ENCODE measurements at regions not wholly inside any gene's neighbourhood (a gene's known extent, or its start where the extent isn't known, plus 50 kb on each side); places are given as distances from the start of the nearest gene placed in this dataset.

DNA sequence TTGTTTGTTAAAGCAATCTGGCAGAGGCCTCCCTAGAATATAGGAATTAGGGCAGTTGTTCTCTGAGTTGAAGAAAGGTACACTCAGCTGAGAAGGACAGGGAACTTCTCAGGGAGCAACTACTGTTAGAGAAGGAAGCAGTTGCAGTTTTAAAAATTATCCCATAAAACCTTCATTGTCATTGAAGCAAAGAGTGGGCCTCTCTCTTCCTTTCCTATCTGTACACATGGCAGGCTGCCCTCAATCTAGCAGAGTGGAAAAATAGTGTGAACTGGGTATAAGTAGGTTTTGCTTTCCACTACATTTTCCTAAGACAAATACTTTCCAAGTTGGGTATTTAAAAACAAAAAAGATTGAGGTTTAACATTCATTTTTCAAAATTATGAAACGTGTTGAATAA is 236.7 kb upstream of the KLF14 start:
- no peak for TF ChIP-seq CEBPB (IDR thresholded peaks at IDR 0.05)
- TF ChIP-seq, protein P1, sequence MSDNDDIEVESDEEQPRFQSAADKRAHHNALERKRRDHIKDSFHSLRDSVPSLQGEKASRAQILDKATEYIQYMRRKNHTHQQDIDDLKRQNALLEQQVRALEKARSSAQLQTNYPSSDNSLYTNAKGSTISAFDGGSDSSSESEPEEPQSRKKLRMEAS (IDR thresholded peaks at IDR 0.05): no peak
- TF ChIP-seq EP300 (IDR thresholded peaks at IDR 0.05; ENCODE audit: borderline replicate concordance): no peak
- no peak for TF ChIP-seq CREB1 (IDR thresholded peaks at IDR 0.05; ENCODE audit: low read depth)
- no peak for TF ChIP-seq ZBTB7A (IDR thresholded peaks at IDR 0.05; ENCODE audit: low read depth)
- TF ChIP-seq, protein P2, sequence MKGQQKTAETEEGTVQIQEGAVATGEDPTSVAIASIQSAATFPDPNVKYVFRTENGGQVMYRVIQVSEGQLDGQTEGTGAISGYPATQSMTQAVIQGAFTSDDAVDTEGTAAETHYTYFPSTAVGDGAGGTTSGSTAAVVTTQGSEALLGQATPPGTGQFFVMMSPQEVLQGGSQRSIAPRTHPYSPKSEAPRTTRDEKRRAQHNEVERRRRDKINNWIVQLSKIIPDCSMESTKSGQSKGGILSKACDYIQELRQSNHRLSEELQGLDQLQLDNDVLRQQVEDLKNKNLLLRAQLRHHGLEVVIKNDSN (IDR thresholded peaks at IDR 0.05): no peak
- TF ChIP-seq YY1 (IDR thresholded peaks at IDR 0.05; ENCODE audit: low read depth): no peak
- no peak for TF ChIP-seq RAD21 (IDR thresholded peaks at IDR 0.05; ENCODE audit: low read depth)
- TF ChIP-seq TAF1 (IDR thresholded peaks at IDR 0.05; ENCODE audit: low read depth): no peak
- TF ChIP-seq NFIC (IDR thresholded peaks at IDR 0.05): no peak
- TF ChIP-seq TCF12 (IDR thresholded peaks at IDR 0.05; ENCODE audit: low read depth): no peak
- no peak for TF ChIP-seq EGR1 (IDR thresholded peaks at IDR 0.05)
- no peak for TF ChIP-seq FOXM1 (IDR thresholded peaks at IDR 0.05; ENCODE audit: borderline replicate concordance, low read depth)
- no peak for TF ChIP-seq TEAD4 (IDR thresholded peaks at IDR 0.05)

- TF ChIP-seq, protein P3, sequence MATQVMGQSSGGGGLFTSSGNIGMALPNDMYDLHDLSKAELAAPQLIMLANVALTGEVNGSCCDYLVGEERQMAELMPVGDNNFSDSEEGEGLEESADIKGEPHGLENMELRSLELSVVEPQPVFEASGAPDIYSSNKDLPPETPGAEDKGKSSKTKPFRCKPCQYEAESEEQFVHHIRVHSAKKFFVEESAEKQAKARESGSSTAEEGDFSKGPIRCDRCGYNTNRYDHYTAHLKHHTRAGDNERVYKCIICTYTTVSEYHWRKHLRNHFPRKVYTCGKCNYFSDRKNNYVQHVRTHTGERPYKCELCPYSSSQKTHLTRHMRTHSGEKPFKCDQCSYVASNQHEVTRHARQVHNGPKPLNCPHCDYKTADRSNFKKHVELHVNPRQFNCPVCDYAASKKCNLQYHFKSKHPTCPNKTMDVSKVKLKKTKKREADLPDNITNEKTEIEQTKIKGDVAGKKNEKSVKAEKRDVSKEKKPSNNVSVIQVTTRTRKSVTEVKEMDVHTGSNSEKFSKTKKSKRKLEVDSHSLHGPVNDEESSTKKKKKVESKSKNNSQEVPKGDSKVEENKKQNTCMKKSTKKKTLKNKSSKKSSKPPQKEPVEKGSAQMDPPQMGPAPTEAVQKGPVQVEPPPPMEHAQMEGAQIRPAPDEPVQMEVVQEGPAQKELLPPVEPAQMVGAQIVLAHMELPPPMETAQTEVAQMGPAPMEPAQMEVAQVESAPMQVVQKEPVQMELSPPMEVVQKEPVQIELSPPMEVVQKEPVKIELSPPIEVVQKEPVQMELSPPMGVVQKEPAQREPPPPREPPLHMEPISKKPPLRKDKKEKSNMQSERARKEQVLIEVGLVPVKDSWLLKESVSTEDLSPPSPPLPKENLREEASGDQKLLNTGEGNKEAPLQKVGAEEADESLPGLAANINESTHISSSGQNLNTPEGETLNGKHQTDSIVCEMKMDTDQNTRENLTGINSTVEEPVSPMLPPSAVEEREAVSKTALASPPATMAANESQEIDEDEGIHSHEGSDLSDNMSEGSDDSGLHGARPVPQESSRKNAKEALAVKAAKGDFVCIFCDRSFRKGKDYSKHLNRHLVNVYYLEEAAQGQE (IDR thresholded peaks at IDR 0.05; ENCODE audit: low read depth): no peak
- no peak for TF ChIP-seq CREB1 (IDR thresholded peaks at IDR 0.05; ENCODE audit: low read depth)
- no peak for TF ChIP-seq EGR1 (IDR thresholded peaks at IDR 0.05)
- TF ChIP-seq NFIC (IDR thresholded peaks at IDR 0.05): no peak
- no peak for TF ChIP-seq EP300 (IDR thresholded peaks at IDR 0.05; ENCODE audit: borderline replicate concordance)
Measured at GRCh38 chr7:130971297-130971696, 237.3 kb upstream of the KLF14 start.

GRCh38 chr7:130972201-130972600 is 238.2 kb upstream of the KLF14 start:
- TF ChIP-seq FOXM1 (IDR thresholded peaks at IDR 0.05; ENCODE audit: borderline replicate concordance, low read depth): no peak
- TF ChIP-seq, protein P3 (IDR thresholded peaks at IDR 0.05; ENCODE audit: low read depth): no peak
- no peak for TF ChIP-seq TAF1 (IDR thresholded peaks at IDR 0.05; ENCODE audit: low read depth)
- TF ChIP-seq CREB1 (IDR thresholded peaks at IDR 0.05; ENCODE audit: low read depth): no peak
- TF ChIP-seq NFIC (IDR thresholded peaks at IDR 0.05): no peak
- no peak for TF ChIP-seq YY1 (IDR thresholded peaks at IDR 0.05; ENCODE audit: low read depth)
- no peak for TF ChIP-seq EGR1 (IDR thresholded peaks at IDR 0.05)
- TF ChIP-seq, protein P1 (IDR thresholded peaks at IDR 0.05): no peak
- TF ChIP-seq, protein P2 (IDR thresholded peaks at IDR 0.05): no peak
- TF ChIP-seq ZBTB7A (IDR thresholded peaks at IDR 0.05; ENCODE audit: low read depth): no peak
- no peak for TF ChIP-seq CEBPB (IDR thresholded peaks at IDR 0.05)
- TF ChIP-seq RAD21 (IDR thresholded peaks at IDR 0.05; ENCODE audit: low read depth): no peak
- no peak for TF ChIP-seq EP300 (IDR thresholded peaks at IDR 0.05; ENCODE audit: borderline replicate concordance)
- TF ChIP-seq TEAD4 (IDR thresholded peaks at IDR 0.05): no peak

DNA sequence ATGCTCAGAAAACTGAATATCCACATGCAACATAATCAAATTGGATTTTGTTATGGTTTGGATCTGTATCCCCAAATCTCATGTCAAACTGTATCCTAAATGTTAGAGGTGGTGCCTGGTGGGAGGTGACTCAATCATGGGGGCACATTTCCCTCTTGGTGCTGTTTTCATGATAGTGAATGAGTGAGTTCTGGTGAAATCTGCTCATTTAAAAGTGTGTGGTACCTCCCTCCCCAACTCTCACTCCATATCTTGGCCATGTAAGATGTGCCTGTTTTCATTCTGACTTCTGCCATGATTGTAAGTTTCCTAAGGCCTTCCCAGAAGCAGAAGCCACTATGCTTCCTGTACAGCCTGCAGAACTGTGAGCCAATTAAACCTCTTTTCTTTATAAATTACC is 239.6 kb upstream of the KLF14 start:
- TF ChIP-seq, protein P2 (IDR thresholded peaks at IDR 0.05): no peak

DNA sequence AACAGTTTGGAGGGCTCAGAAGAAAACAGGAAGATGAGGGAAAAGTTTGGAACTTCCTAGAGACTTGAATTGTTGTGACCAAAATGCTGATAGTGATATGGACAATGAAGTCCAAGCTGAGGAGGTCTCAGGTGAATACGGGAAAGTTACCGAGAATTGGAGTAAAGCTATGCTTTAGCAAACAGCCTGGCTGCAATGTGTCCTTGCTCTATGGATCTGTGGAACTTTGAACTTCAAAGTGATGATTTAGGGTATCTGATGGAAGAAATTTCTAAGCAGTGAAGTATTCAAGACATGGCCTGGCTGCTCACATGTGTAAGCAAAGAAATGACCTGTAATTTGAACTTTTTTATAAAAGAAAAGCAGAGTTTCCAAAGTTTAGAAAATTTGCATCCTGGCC is 240.2 kb upstream of the KLF14 start:
- TF ChIP-seq, protein P1 (IDR thresholded peaks at IDR 0.05): no peak
- TF ChIP-seq NFIC (IDR thresholded peaks at IDR 0.05): no peak
- TF ChIP-seq, protein P3 (IDR thresholded peaks at IDR 0.05; ENCODE audit: low read depth): no peak
- TF ChIP-seq EP300 (IDR thresholded peaks at IDR 0.05; ENCODE audit: borderline replicate concordance): no peak
- TF ChIP-seq TAF1 (IDR thresholded peaks at IDR 0.05; ENCODE audit: low read depth): no peak
- no peak for TF ChIP-seq FOXM1 (IDR thresholded peaks at IDR 0.05; ENCODE audit: borderline replicate concordance, low read depth)
- TF ChIP-seq CEBPB (IDR thresholded peaks at IDR 0.05): no peak
- TF ChIP-seq RAD21 (IDR thresholded peaks at IDR 0.05; ENCODE audit: low read depth): no peak
- TF ChIP-seq, protein P2 (IDR thresholded peaks at IDR 0.05): no peak
- no peak for TF ChIP-seq CREB1 (IDR thresholded peaks at IDR 0.05; ENCODE audit: low read depth)
- no peak for TF ChIP-seq TEAD4 (IDR thresholded peaks at IDR 0.05)

Data from Ishikawa (cell line).